Osteocyte (in vitro differentiated cells): ENCODE measurements at regions not wholly inside any gene's neighbourhood (a gene's known extent, or its start where the extent isn't known, plus 50 kb on each side); places are given as distances from the start of the nearest gene placed in this dataset.

ENCODE experiments used
- DNase-seq: peaks from one replicate; pipeline ENCODE4 v3.0.0; 2021; ENCODE audit warnings: mixed read lengths; ENCODE audit not compliant: unreplicated experiment; ENCODE audit errors: extremely low spot score
- H3K27ac Mint-ChIP-seq: one replicate; pipeline ENCODE4 v1.8.0; 2021; ENCODE audit warnings: mild to moderate bottlenecking, mixed read lengths; ENCODE audit not compliant: unreplicated experiment
- H3K27me3 Mint-ChIP-seq: one replicate; pipeline ENCODE4 v1.8.0; 2021; ENCODE audit warnings: mixed read lengths; ENCODE audit not compliant: unreplicated experiment
- H3K36me3 Mint-ChIP-seq: one replicate; pipeline ENCODE4 v1.8.0; 2021; ENCODE audit warnings: mixed read lengths; ENCODE audit not compliant: unreplicated experiment
- H3K4me1 Mint-ChIP-seq: one replicate; pipeline ENCODE4 v1.8.0; 2021; ENCODE audit warnings: mixed read lengths; ENCODE audit not compliant: unreplicated experiment
- H3K4me3 Mint-ChIP-seq: one replicate; pipeline ENCODE4 v1.8.0; 2021; ENCODE audit warnings: mild to moderate bottlenecking, moderate library complexity, mixed read lengths; ENCODE audit not compliant: unreplicated experiment
- H3K9me3 Mint-ChIP-seq: one replicate; pipeline ENCODE4 v1.8.0; 2021; ENCODE audit warnings: mixed read lengths; ENCODE audit not compliant: unreplicated experiment
- TF ChIP-seq, protein P1 (sequence below): fragments of 200-600 bp; sonication (generic); IDR thresholded peaks from 2 replicates; pipeline ENCODE4 v1.5.0; 2021; ENCODE audit warnings: antibody characterized with exemption, mild to moderate bottlenecking, moderate library complexity

GRCh38 chr9:95769909-95770433 is 105.5 kb upstream of the ERCC6L2 start:
- Mint-ChIP-seq H3K9me3 (no peaks in the 10 kb centered on the region), H3K36me3 (no peaks in the 10 kb centered on the region), H3K4me3 (no peak overlapping the region), H3K27me3 (no peaks in the 10 kb centered on the region), H3K4me1 (peaks cover 32% of the 10 kb centered on the region), H3K27ac (no peak overlapping the region)
- TF ChIP-seq, protein P1, sequence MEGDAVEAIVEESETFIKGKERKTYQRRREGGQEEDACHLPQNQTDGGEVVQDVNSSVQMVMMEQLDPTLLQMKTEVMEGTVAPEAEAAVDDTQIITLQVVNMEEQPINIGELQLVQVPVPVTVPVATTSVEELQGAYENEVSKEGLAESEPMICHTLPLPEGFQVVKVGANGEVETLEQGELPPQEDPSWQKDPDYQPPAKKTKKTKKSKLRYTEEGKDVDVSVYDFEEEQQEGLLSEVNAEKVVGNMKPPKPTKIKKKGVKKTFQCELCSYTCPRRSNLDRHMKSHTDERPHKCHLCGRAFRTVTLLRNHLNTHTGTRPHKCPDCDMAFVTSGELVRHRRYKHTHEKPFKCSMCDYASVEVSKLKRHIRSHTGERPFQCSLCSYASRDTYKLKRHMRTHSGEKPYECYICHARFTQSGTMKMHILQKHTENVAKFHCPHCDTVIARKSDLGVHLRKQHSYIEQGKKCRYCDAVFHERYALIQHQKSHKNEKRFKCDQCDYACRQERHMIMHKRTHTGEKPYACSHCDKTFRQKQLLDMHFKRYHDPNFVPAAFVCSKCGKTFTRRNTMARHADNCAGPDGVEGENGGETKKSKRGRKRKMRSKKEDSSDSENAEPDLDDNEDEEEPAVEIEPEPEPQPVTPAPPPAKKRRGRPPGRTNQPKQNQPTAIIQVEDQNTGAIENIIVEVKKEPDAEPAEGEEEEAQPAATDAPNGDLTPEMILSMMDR, result no peak
- no peak for DNase-seq

- Mint-ChIP-seq H3K27me3 (no peaks in the 10 kb centered on the region), H3K36me3 (no peaks in the 10 kb centered on the region), H3K9me3 (no peaks in the 10 kb centered on the region), H3K4me3 (no peak overlapping the region), H3K27ac (no peak overlapping the region), H3K4me1 (peaks cover 34% of the 10 kb centered on the region)
- TF ChIP-seq, protein P1, result no peak
- DNase-seq, result no peak
These were observed 106.0 kb upstream of the ERCC6L2 start for GRCh38 chr9:95769473-95769872.

DNA sequence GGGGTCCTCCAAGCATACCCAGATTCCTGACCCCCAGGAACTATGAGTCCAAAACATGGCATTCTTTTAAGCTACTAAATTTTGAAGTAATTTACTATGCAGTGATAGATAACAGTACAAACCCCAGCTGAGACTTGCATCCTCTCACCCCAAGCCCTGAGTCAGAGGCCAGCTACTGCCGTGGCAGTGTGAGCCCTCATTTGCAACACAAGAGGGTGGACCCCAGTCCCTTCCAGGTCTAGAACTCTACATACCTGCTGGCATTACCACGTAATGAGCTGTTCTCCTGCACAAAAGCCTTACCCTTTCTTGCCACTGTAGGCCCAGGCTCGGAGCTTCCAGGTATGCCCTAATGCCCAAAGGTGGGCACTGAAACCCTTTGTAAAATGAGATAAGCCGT is 108.6 kb upstream of the ERCC6L2 start:
- H3K4me1 Mint-ChIP-seq, result peaks cover 21% of the 10 kb centered on the region
- DNase-seq, result no peak
- no peak overlapping the region for H3K4me3 Mint-ChIP-seq
- H3K27me3 Mint-ChIP-seq, result no peaks in the 10 kb centered on the region
- TF ChIP-seq, protein P1, result no peak
- no peaks in the 10 kb centered on the region for H3K9me3 Mint-ChIP-seq
- H3K27ac Mint-ChIP-seq, result no peak overlapping the region
- H3K36me3 Mint-ChIP-seq, result no peaks in the 10 kb centered on the region

GRCh38 chr9:95764533-95765319 is 110.8 kb upstream of the ERCC6L2 start:
- no peaks in the 10 kb centered on the region for H3K36me3 Mint-ChIP-seq
- H3K4me1 Mint-ChIP-seq, result peaks cover 8% of the 10 kb centered on the region
- TF ChIP-seq, protein P1, result no peak
- no peaks in the 10 kb centered on the region for H3K27me3 Mint-ChIP-seq
- no peak overlapping the region for H3K4me3 Mint-ChIP-seq
- peak overlapping the region; percentile 31 for H3K27ac Mint-ChIP-seq
- H3K9me3 Mint-ChIP-seq, result no peaks in the 10 kb centered on the region
- DNase-seq, result no peak

GRCh38 chr9:95763983-95764382 is 111.5 kb upstream of the ERCC6L2 start:
- Mint-ChIP-seq H3K27me3 (no peaks in the 10 kb centered on the region), H3K9me3 (no peaks in the 10 kb centered on the region), H3K36me3 (no peaks in the 10 kb centered on the region), H3K4me3 (no peak overlapping the region), H3K27ac (no peak overlapping the region), H3K4me1 (peaks cover 8% of the 10 kb centered on the region)
- DNase-seq, result no peak
- TF ChIP-seq, protein P1, result no peak
